HG03432 (cell line): ENCODE measurements at regions not wholly inside any gene's neighbourhood (a gene's known extent, or its start where the extent isn't known, plus 50 kb on each side); places are given as distances from the start of the nearest gene placed in this dataset.
A peak's percentile ranks its signal among the peaks of the same experiment; 100 is the strongest.
"Not testable (repeated sequence)": the region's sequence is repeated elsewhere in the genome, so short reads cannot be mapped to it uniquely, and the experiment has no call there.

Experiments used
- ATAC-seq: cut with Tn5 transposase; IDR thresholded peaks from one replicate; pipeline ENCODE4 v1.9.1; 2021; ENCODE audit warnings: mild to moderate bottlenecking, moderate library complexity; ENCODE audit not compliant: unreplicated experiment

DNA sequence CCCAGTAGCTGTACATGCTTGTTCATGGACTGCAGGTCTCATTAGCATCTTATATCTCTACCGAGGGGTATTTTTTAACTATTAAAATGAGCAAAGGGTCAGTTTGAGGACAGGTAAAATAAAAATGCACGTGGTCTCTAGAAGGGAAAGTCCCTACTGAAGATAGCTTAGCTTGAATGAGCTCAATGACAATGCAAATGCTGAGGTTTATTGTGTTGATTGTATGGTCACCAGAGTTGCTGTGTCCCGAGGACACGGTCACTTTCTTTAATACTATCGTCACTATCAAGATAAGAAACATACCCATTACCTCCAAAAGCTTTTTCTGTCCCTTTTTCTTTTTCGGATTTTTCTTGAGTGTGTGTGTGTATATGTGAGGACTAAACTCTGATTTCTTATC, 250.5 kb upstream of the PRKX start:
- ATAC-seq: no peak

DNA sequence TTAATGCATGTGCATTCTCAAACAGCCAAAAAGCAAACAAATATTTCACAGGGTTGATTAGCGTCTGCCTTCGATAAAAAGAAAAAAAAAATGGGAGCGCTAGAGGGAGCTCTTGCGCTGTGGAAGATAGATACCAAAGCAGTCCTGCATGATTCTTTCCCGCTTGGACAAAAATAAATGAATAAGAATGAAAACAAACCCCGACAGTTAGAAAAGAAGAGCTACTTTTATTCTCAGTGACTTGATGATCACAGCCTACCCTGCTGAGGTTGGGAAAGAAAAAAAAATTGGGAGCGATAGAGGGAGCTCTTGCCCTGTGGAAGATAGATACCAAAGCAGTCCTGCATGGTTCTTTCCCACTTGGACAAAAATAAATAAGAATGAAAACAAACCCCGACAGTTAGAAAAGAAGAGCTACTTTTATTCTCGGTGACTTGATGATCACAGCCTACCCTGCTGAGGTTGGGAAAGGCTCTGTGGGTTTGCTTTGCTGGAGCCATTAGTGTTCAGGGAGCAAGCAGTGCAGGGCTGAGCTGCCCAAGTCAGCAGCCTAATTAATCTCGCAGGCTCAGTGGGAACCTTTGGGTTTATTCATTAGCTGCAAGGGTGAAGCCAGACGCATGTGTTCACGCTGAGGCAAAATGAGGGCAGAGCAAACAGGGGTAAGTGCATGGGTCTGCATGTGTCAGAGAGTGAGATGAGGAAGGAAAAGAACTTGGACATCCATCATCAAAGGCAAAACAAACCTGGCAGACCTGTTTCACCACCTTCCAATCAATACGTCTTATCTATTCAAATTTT, 249.3 kb upstream of the PRKX start:
- ATAC-seq: peak; percentile 48

DNA sequence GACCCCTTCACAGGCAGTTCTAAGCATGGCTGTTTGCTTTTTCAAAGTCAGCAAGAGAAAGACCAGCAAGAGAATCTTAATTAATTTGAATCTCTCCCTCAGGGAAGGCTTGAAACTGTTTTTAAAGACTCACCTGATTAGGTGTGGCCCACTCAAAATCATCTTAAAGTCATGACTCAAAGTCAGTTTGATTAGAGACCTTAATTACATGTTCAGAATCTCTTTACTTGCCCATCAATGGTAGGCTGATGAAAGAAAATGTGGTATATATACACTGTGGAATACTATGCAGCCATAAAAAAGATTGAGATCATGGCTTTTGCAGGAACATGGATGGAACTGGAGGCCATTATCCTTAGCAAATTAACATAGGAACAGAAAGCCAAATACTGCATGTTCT, 247.5 kb upstream of the PRKX start:
- ATAC-seq: no peak

DNA sequence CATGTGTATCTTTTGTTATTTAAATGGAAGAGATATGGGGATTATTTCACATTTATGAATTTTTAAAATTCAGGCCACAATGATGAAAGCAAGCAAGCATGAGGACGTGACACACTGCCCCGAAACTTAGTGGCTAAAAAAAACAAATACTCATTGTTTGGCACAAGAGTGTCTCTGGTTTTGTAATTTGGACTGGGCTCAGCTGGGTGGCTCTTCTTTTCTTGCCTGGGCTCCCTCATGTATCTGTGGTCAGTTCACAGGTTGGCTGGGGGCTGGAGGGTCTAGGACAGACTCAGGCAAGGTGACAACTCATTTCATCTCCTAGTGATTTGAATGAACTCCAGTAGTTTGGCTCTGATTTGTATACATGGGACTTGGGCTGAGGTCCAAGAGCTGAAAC, 238.4 kb upstream of the PRKX start:
- no peak for ATAC-seq

DNA sequence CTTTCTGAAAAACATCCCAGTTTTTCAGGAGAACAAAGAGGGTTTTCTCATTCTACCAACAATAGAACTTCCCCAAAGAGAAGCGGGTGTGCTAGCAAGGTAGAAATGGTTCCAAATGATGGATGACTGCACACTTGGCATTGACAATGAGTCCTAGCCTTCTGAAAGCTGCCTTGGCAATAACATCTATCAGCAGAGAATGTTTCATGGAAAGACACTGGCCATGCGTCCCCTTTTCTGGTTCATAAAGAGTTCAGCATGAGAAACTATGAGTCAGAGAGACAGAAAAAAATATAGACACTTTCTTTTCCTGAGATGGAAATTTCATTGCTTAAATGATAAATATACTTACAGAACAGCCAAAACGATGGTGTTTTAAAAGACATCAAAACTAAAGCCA, 236.9 kb upstream of the PRKX start:
- ATAC-seq: no peak

DNA sequence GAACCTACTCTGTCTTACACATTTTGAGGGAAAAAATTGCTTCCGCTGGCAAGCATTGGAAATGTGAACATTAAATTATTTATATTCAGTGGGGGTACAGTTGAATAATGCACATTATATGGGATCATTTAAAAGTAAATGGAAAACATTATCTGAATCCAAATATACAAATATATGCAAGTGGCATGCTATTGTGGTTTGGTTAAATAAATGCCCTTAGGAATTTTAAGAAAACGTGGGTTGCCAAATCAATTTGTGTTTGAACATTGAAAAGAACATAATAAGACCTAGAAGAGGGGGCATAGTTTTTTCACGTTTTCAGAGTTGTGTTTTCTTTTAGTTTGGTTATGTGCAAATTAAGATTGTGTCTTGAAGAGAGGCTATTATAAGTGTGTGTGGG, 230.5 kb upstream of the PRKX start:
- no peak for ATAC-seq

DNA sequence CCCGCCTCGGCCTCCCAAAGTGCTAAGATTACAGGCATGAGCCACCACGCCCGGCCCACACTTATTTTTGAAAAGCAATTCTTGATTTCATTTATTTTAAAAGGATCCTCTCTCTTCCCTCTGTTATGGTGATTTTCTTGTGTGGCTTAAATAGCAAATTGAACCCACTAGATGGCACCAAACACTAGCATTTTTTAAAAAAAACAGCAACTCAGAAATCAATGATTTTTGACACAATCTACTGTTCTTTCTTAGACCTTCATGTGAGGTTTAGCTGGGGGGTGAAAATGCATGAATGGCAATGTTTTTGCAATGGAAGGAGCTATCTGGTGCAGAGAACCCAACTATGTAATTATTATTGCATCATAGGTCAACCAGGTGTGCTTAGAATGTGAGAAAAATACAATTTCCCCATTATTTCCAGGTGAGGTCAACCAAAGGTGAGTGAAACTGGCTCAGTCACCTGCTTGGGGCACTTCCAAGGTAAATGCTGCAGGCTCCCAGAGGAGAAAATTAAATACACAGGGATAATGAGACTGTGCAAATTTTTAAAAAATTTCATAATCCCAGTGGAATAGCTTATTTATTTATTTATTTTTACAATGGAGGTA, 226.7 kb upstream of the PRKX start:
- no peak for ATAC-seq

GRCh38 chrX:3938587-3938986, 225.1 kb upstream of the PRKX start:
- no peak for ATAC-seq

DNA sequence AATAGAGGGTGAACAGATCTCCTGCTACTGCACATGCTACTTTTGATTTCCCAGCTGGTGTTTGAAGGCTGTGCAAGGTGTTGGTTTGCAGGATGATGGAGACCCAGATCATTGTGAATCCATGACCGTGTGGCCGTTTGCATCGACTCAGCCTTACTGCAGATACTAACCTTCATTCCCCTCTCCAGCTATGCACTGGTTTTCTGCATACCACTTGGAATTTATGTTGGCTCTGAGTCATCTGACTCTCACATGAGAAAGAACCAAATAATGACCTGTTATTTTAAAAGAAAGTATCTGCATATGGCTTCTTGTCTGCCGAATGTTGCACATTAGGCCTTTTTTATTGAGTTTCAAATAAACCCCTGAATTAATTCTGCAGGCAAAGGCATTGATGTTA, 221.7 kb upstream of the PRKX start:
- not testable (repeated sequence) for ATAC-seq

DNA sequence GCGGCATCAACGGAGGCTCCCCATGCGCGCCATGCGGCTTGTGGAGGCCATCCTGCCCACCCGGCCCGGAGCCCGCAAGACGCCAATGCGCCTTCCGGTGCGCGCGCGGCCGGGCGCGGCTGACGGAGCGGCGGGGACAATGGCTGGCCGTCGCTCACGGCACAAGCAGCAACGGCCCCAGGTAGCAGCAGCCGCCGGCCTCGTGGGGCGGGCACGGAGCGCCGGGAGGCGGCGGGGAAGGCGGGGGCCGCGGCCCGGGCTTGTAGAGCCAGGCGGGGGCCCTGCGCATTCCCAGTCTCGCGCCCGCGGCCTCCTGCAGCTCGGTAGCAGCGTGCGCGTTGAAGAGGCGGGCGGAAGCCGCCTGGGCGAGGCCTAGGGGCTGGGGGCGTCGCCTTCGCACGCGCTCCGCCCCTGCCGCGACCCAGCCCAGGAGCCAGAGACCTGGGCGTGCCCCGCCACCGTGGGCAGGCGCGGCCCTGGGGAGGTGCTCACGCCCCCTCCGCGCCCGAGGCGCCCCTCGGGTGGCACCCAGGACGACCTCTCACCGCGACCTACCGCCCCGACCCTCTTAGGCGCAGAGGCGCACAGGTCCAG, 207.1 kb upstream of the PRKX start:
- ATAC-seq: peak; percentile 98

DNA sequence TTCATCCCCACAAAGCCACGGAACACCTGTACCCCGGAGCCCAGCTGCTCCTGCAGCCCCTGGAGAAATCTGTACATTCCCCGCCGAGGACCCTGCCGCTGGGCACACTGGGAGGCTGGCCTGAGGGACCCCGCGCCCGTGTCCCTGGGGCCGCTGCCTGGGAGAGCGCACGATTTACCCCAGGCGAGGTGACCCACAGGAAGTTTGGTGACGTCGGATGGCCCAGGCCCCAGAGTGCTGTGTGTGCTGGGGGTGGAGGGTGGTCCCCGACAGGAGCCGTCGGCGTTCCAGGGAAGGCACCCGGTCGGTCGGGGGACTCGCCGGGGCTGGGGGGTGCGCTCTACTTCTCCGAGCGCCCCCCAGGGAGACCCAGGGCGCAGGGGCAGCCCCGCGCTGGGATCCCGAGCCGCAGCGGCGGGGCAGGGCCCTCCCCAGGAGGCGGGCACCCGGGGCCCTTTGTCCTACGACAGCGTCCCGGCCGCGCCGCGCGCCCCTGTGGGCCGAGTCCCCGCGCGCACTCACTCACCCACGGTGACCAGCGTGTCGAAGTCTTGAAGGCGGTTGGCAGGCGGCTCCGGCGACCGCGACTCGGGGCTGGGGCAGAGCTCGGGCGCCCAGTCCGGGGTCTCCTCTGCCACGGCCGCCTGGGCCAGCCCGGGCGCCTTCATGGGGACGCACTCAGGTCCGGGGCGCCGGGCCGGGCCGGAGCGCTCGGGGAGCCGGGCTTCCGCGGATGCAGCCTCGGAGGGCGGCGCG, 206.4 kb upstream of the PRKX start:
- ATAC-seq: peak; percentile 49

DNA sequence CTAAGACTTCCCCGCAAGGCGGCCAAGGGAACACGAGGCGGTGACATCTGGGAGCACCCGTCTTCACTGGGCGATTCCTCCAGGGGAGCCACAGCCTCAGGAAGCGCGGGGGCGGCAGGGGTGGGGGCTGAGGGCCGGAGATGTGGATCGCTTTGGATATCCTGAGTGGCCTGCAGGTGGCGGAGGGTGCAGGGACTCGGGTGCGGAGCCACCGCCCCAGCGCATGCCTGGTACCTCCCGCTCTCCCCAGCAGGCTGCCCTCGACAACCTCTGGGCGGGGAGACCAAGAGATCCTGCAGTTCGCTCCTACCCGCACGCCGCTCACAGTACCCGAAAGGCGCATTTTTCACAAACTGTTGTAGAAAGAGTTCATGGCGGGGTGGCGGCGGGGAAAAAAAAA, 201.4 kb upstream of the PRKX start:
- ATAC-seq: not testable (repeated sequence)

DNA sequence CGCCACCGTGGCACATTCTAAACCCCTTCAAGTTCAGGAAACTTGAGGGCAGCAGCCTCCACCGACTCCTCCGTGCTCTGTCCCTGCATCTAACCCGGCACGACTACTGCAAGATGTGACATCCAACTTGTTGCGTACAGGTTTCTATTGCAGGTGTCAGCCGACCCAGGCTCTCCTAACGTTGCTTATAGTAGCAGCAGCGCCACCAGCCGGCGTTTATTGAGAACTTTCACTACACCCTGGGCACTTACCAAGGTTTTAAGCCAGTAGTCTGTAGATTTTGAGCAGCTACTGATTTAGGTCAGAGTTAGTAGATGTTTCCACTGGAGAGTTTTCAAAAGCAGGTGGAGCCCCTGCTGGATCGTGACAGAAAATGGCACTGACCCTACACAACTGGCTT, 200.6 kb upstream of the PRKX start:
- ATAC-seq: not testable (repeated sequence)

DNA sequence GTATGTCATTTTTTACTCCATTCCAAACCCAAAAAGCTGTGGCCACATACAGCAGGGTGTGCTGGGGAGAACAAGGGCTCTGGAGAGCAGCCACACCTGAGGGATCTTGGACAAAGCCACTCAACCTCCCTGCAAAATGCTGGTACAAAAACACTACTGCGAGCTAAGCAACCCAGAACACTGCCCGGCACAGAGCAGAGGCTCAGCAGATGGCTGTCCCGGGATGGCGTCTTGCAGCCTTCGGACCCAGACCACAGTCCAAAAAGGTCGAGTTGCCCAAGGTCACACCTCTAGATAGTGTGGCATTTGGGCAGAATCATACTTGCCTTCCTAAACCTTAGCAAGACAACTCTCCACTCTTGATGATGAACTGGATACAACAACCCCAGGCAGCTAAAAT, 197.6 kb upstream of the PRKX start:
- ATAC-seq: not testable (repeated sequence)

GRCh38 chrX:3910611-3911010, 197.2 kb upstream of the PRKX start:
- ATAC-seq: not testable (repeated sequence)

DNA sequence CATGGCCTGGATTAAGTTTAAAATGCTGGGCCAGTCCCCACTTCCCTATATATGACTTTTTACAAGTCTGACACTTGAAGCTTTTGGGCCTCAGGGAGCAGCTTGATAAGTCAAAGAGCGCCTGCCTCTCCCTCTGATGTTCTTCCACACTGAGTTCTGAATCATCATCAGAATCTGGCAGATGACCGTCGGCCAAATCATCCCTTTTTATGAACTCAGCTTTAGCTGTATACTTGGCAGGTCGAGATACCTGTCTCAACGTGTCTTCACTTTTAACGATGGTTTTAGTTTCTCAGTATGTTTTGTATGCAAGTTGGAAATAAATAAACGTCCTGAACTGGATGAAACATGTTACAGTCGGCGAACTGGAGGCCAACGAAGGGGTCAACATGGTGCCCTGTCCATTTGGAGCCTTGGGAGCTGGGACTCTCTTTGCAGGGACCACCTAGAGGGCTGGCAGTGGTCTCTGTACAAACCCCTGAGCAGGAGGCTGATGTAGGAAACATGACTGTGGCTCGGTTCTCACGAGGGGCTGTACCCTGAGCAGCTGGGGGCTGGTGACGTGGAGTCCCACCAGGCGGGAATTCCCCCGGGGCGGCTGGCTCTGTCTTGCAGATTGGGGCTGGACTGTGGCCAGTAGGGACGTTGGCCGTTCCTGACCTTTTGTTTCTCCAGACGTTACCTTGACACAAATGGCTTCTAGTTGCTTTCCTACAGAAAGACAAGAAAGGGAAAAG, 192.2 kb upstream of the PRKX start:
- ATAC-seq: not testable (repeated sequence)

- ATAC-seq: not testable (repeated sequence)
Observed at GRCh38 chrX:3902222-3902621, 188.8 kb upstream of the PRKX start.

GRCh38 chrX:3896755-3897154, 183.3 kb upstream of the PRKX start:
- not testable (repeated sequence) for ATAC-seq

- ATAC-seq: not testable (repeated sequence)
Observed at GRCh38 chrX:3882553-3882920, 169.1 kb upstream of the PRKX start.

DNA sequence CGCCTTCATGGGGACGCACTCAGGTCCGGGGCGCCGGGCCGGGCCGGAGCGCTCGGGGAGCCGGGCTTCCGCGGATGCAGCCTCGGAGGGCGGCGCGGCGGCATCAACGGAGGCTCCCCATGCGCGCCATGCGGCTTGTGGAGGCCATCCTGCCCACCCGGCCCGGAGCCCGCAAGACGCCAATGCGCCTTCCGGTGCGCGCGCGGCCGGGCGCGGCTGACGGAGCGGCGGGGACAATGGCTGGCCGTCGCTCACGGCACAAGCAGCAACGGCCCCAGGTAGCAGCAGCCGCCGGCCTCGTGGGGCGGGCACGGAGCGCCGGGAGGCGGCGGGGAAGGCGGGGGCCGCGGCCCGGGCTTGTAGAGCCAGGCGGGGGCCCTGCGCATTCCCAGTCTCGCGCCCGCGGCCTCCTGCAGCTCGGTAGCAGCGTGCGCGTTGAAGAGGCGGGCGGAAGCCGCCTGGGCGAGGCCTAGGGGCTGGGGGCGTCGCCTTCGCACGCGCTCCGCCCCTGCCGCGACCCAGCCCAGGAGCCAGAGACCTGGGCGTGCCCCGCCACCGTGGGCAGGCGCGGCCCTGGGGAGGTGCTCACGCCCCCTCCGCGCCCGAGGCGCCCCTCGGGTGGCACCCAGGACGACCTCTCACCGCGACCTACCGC, 168.6 kb upstream of the PRKX start:
- ATAC-seq: peak; percentile 98
